ENCODE measurements at regions not wholly inside any gene's neighbourhood (a gene's known extent, or its start where the extent isn't known, plus 50 kb on each side); places are given as distances from the start of the nearest gene placed in this dataset.

DNA sequence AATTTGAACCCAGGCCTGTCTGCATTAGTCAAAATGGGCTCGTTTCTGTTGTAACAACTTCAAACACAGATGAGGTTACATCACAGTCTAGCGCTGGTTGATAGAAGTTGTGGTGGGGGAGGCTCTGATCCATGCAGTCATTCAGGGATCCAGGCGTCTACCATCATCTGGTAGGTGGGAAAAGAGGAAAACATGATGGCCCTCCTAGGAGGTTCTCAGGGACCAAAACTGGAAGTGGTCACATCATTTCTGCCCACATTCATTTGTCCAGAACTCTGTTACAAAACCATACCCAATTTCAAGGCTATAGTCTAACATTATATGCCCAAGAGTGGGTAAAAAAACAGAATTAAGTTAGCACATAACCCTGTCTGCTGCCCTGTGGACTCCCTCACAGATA lies 135.1 kb downstream of the PHETA1 start:
- TF ChIP-seq EZH2 (IDR thresholded peaks at IDR 0.05; ENCODE audit: low read depth, unreplicated experiment) (no peak), POLR2AphosphoS5 (IDR thresholded peaks at IDR 0.05; ENCODE audit: low read depth) (no peak), EZH2phosphoT487 (IDR thresholded peaks at IDR 0.05; ENCODE audit: unreplicated experiment) (no peak), ZNF331 (CRISPR knock-in tag; IDR thresholded peaks at IDR 0.05; ENCODE audit: low read depth) (no peak), CREB1 (CRISPR knock-in tag; IDR thresholded peaks at IDR 0.05; ENCODE audit: low read depth) (no peak), JUNB (IDR thresholded peaks at IDR 0.05; ENCODE audit: unreplicated experiment) (no peak), ZNF114 (CRISPR knock-in tag; IDR thresholded peaks at IDR 0.05) (no peak), STAT1 (IDR thresholded peaks at IDR 0.05; ENCODE audit: unreplicated experiment) (no peak), NANOG (IDR thresholded peaks at IDR 0.05; ENCODE audit: borderline replicate concordance) (no peak)
- TF ChIP-seq, protein P1, sequence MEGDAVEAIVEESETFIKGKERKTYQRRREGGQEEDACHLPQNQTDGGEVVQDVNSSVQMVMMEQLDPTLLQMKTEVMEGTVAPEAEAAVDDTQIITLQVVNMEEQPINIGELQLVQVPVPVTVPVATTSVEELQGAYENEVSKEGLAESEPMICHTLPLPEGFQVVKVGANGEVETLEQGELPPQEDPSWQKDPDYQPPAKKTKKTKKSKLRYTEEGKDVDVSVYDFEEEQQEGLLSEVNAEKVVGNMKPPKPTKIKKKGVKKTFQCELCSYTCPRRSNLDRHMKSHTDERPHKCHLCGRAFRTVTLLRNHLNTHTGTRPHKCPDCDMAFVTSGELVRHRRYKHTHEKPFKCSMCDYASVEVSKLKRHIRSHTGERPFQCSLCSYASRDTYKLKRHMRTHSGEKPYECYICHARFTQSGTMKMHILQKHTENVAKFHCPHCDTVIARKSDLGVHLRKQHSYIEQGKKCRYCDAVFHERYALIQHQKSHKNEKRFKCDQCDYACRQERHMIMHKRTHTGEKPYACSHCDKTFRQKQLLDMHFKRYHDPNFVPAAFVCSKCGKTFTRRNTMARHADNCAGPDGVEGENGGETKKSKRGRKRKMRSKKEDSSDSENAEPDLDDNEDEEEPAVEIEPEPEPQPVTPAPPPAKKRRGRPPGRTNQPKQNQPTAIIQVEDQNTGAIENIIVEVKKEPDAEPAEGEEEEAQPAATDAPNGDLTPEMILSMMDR (conservative IDR thresholded peaks at IDR 0.05; ENCODE audit: low read depth in 2 of 2), result no peak
- TF ChIP-seq, protein P2, sequence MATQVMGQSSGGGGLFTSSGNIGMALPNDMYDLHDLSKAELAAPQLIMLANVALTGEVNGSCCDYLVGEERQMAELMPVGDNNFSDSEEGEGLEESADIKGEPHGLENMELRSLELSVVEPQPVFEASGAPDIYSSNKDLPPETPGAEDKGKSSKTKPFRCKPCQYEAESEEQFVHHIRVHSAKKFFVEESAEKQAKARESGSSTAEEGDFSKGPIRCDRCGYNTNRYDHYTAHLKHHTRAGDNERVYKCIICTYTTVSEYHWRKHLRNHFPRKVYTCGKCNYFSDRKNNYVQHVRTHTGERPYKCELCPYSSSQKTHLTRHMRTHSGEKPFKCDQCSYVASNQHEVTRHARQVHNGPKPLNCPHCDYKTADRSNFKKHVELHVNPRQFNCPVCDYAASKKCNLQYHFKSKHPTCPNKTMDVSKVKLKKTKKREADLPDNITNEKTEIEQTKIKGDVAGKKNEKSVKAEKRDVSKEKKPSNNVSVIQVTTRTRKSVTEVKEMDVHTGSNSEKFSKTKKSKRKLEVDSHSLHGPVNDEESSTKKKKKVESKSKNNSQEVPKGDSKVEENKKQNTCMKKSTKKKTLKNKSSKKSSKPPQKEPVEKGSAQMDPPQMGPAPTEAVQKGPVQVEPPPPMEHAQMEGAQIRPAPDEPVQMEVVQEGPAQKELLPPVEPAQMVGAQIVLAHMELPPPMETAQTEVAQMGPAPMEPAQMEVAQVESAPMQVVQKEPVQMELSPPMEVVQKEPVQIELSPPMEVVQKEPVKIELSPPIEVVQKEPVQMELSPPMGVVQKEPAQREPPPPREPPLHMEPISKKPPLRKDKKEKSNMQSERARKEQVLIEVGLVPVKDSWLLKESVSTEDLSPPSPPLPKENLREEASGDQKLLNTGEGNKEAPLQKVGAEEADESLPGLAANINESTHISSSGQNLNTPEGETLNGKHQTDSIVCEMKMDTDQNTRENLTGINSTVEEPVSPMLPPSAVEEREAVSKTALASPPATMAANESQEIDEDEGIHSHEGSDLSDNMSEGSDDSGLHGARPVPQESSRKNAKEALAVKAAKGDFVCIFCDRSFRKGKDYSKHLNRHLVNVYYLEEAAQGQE (IDR thresholded peaks at IDR 0.05; ENCODE audit: unreplicated experiment), result no peak
- TF ChIP-seq, protein P3, sequence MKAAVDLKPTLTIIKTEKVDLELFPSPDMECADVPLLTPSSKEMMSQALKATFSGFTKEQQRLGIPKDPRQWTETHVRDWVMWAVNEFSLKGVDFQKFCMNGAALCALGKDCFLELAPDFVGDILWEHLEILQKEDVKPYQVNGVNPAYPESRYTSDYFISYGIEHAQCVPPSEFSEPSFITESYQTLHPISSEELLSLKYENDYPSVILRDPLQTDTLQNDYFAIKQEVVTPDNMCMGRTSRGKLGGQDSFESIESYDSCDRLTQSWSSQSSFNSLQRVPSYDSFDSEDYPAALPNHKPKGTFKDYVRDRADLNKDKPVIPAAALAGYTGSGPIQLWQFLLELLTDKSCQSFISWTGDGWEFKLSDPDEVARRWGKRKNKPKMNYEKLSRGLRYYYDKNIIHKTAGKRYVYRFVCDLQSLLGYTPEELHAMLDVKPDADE (IDR thresholded peaks at IDR 0.05), result no peak
- TF ChIP-seq, protein P4, sequence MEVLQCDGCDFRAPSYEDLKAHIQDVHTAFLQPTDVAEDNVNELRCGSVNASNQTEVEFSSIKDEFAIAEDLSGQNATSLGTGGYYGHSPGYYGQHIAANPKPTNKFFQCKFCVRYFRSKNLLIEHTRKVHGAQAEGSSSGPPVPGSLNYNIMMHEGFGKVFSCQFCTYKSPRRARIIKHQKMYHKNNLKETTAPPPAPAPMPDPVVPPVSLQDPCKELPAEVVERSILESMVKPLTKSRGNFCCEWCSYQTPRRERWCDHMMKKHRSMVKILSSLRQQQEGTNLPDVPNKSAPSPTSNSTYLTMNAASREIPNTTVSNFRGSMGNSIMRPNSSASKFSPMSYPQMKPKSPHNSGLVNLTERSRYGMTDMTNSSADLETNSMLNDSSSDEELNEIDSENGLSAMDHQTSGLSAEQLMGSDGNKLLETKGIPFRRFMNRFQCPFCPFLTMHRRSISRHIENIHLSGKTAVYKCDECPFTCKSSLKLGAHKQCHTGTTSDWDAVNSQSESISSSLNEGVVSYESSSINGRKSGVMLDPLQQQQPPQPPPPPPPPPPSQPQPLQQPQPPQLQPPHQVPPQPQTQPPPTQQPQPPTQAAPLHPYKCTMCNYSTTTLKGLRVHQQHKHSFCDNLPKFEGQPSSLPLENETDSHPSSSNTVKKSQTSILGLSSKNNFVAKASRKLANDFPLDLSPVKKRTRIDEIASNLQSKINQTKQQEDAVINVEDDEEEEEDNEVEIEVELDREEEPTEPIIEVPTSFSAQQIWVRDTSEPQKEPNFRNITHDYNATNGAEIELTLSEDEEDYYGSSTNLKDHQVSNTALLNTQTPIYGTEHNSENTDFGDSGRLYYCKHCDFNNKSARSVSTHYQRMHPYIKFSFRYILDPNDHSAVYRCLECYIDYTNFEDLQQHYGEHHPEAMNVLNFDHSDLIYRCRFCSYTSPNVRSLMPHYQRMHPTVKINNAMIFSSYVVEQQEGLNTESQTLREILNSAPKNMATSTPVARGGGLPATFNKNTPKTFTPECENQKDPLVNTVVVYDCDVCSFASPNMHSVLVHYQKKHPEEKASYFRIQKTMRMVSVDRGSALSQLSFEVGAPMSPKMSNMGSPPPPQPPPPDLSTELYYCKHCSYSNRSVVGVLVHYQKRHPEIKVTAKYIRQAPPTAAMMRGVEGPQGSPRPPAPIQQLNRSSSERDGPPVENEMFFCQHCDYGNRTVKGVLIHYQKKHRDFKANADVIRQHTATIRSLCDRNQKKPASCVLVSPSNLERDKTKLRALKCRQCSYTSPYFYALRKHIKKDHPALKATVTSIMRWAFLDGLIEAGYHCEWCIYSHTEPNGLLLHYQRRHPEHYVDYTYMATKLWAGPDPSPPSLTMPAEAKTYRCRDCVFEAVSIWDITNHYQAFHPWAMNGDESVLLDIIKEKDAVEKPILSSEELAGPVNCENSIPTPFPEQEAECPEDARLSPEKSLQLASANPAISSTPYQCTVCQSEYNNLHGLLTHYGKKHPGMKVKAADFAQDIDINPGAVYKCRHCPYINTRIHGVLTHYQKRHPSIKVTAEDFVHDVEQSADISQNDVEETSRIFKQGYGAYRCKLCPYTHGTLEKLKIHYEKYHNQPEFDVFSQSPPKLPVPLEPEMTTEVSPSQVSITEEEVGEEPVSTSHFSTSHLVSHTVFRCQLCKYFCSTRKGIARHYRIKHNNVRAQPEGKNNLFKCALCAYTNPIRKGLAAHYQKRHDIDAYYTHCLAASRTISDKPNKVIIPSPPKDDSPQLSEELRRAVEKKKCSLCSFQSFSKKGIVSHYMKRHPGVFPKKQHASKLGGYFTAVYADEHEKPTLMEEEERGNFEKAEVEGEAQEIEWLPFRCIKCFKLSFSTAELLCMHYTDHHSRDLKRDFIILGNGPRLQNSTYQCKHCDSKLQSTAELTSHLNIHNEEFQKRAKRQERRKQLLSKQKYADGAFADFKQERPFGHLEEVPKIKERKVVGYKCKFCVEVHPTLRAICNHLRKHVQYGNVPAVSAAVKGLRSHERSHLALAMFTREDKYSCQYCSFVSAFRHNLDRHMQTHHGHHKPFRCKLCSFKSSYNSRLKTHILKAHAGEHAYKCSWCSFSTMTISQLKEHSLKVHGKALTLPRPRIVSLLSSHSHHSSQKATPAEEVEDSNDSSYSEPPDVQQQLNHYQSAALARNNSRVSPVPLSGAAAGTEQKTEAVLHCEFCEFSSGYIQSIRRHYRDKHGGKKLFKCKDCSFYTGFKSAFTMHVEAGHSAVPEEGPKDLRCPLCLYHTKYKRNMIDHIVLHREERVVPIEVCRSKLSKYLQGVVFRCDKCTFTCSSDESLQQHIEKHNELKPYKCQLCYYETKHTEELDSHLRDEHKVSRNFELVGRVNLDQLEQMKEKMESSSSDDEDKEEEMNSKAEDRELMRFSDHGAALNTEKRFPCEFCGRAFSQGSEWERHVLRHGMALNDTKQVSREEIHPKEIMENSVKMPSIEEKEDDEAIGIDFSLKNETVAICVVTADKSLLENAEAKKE (CRISPR knock-in tag; IDR thresholded peaks at IDR 0.05), result no peak
